GM23248 (cell line): ENCODE measurements at regions not wholly inside any gene's neighbourhood (a gene's known extent, or its start where the extent isn't known, plus 50 kb on each side); places are given as distances from the start of the nearest gene placed in this dataset.

ENCODE experiments used
- EZH2 ChIP-seq: fragments of 200-600 bp; sonication (generic); IDR thresholded peaks from 2 replicates; pipeline ENCODE4 v1.6.1; 2018; ENCODE audit warnings: antibody characterized with exemption, mild to moderate bottlenecking; ENCODE audit not compliant: insufficient read depth, poor library complexity, severe bottlenecking
- EZH2phosphoT487 ChIP-seq: fragments of 200-600 bp; sonication (generic); IDR thresholded peaks from 2 replicates; pipeline ENCODE4 v1.6.1; 2018; ENCODE audit warnings: antibody characterized with exemption, moderate library complexity, mild to moderate bottlenecking, low read depth; ENCODE audit not compliant: insufficient read depth

DNA sequence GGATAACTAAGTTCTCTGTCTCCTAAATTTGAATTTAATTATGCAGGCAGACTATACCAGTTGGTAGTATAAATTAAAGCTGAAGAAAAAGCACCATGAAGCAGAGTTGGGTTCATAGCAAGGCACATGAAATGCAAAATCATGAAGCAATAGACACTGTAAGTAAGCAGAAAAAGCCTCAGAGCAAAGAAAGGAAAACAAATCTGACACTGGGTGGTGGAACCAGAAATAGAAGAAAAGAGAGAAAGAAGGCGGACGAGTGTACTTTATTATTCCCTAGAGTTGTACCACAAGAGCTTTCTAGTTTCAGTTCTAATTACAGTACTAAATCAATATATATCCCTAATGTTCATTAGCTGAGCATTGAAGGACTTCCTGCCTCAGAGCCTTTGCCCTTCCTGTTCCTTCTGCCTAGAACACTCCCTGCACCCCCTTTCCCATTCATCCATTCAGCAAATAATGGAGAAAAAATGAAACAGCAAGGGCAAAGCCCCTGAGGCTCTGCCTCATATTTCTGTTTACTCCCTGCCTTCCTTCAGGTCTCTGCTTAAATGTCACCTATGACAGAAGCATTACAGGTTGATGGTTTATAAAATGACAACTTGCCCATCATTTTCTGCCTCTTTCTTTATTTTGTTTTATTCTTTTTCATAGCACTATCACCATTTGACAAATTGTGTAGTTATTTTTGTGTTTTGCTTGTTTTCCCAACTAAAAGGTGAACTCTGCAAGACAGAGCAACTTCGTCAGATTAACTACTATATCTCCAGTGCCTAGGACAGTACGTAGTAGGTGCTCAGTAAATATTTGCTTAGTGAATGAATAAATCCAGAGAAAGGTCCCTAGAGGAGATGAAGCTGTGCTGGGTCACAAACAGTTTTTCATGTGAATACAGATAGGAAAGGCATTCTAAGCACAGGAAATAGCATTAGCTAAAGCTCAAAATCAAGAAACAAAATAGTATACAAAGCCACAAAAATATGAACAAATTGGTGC is 154.0 kb upstream of the RASGEF1B start:
- TF ChIP-seq EZH2 (no peak), EZH2phosphoT487 (no peak)
